HepG2 (cell line): ENCODE measurements at regions not wholly inside any gene's neighbourhood (a gene's known extent, or its start where the extent isn't known, plus 50 kb on each side); places are given as distances from the start of the nearest gene placed in this dataset.

ENCODE experiments used
- ATAC-seq: fragments of 200-7000 bp; cut with Tn5 transposase; 3 replicates; pipeline ENCODE4 v1.9.1; 2020; ENCODE audit warnings: mild to moderate bottlenecking, moderate library complexity
- BruUV-seq: library from RNA; stranded (reverse); fragments of 400-500 nt; replicated peaks from 2 replicates; lab custom pipeline; 2021; lab: Mats Ljungman, UMichigan
- CTCF ChIA-PET: fragments of 300-600 bp; formaldehyde crosslinking; extraction: SDS; loops from one replicate; lab custom pipeline; 2021; ENCODE audit warnings: low total read pairs, inconsistent platforms, low intra/inter-chr PET ratio; lab: Yijun Ruan, JAX
- POLR2A ChIA-PET: fragments of 350-600 bp; sonication (Branson Sonifier 250); formaldehyde crosslinking; loops from one replicate; lab custom pipeline; 2020; ENCODE audit warnings: antibody characterized with exemption, inconsistent platforms; lab: Yijun Ruan, JAX
- DNase-seq: peaks from one replicate; pipeline ENCODE4 v3.0.0-alpha.2; 2015; ENCODE audit warnings: low spot score
- FAIRE-seq: peaks from 3 replicates; lab custom pipeline; 2011; peaks lifted over from hg19 to GRCh38; lab: Jason Lieb, UNC
- H2AFZ ChIP-seq: one replicate; pipeline ENCODE4 v1.6.1; 2011; ENCODE audit warnings: low read length, inconsistent platforms
- H3K27ac ChIP-seq: fragments of 300-600 bp; 3 replicates; pipeline ENCODE4 v1.8.0; 2011; ENCODE audit warnings: mixed run types, mild to moderate bottlenecking, mixed read lengths, low read length, inconsistent platforms; ENCODE audit not compliant: insufficient read depth; ENCODE audit errors: extremely low read length
- H3K27me3 ChIP-seq, 2 experiments: fragments of 200-600 bp in 1 of 2; 2 replicates in 1 of 2; 3 replicates in 1 of 2; pipeline versions ENCODE4 v1.6.0 to v1.8.0; 2011; ENCODE audit warnings: low read length in 2 of 2, mild to moderate bottlenecking in 2 of 2, moderate library complexity in 2 of 2, inconsistent platforms in 1 of 2; ENCODE audit not compliant: insufficient read depth in 2 of 2, control insufficient read depth in 1 of 2
- H3K36me3 ChIP-seq, 2 experiments: fragments of 200-600 bp in 1 of 2; replicated peaks in 1 of 2; 2 replicates in 1 of 2; 3 replicates in 1 of 2; pipeline versions ENCODE4 v1.5.1 to v1.8.0; 2011; ENCODE audit warnings: low read length in 2 of 2, inconsistent platforms in 1 of 2; ENCODE audit not compliant: insufficient read depth in 2 of 2, control insufficient read depth in 1 of 2
- H3K4me1 ChIP-seq: 2 replicates; pipeline ENCODE4 v1.5.1; 2012; ENCODE audit warnings: low read length, inconsistent platforms; ENCODE audit not compliant: insufficient read depth
- H3K4me2 ChIP-seq: 2 replicates; pipeline ENCODE4 v1.6.0; 2011; ENCODE audit warnings: low read depth, low read length, inconsistent platforms
- H3K4me3 ChIP-seq, 3 experiments: fragments of 200-600 bp in 1 of 3; sonication (generic), shearing (Covaris generic) in 1 of 3; replicated peaks in 1 of 3; 2 replicates each; pipeline ENCODE4 v1.5.1; 2011 to 2016; ENCODE audit warnings: low read length in 3 of 3, inconsistent platforms in 2 of 3, low read depth in 2 of 3, mild to moderate bottlenecking in 2 of 3, control low read depth in 1 of 3, mixed read lengths in 1 of 3; ENCODE audit not compliant: insufficient read depth in 1 of 3
- H3K79me2 ChIP-seq: one replicate; pipeline ENCODE4 v1.6.1; 2011; ENCODE audit warnings: low read length, inconsistent platforms; ENCODE audit not compliant: insufficient read depth
- H3K9ac ChIP-seq: 2 replicates; pipeline ENCODE4 v1.6.0; 2011; ENCODE audit warnings: mild to moderate bottlenecking, low read depth, low read length, inconsistent platforms; ENCODE audit not compliant: insufficient read depth
- H3K9me3 ChIP-seq: 2 replicates; pipeline ENCODE4 v1.5.1; 2012; ENCODE audit warnings: mild to moderate bottlenecking, low read length
- H4K20me1 ChIP-seq: 2 replicates; pipeline ENCODE4 v1.6.0; 2011; ENCODE audit warnings: inconsistent platforms, mild to moderate bottlenecking, low read length, moderate library complexity; ENCODE audit not compliant: insufficient read depth
- CEBPB ChIP-seq: IDR thresholded peaks from 2 replicates; pipeline ENCODE4 v1.6.1; 2011; ENCODE audit warnings: low read depth, low read length, improper control_type of control experiment, borderline replicate concordance
- ELF4 ChIP-seq: sonication (generic); formaldehyde crosslinking; IDR thresholded peaks from 2 replicates; pipeline ENCODE4 v1.5.0; 2020; ENCODE audit warnings: missing genetic modification reagents, mild to moderate bottlenecking, moderate library complexity, borderline replicate concordance
- MED8 ChIP-seq: sonication (generic); formaldehyde crosslinking; IDR thresholded peaks from 2 replicates; pipeline ENCODE4 v1.8.1; 2023; ENCODE audit warnings: mild to moderate bottlenecking, missing genetic modification reagents; ENCODE audit not compliant: insufficient replicate concordance
- STAG1 ChIP-seq: sonication (generic); formaldehyde crosslinking; IDR thresholded peaks from 2 replicates; pipeline ENCODE4 v1.4.0; 2020; ENCODE audit warnings: missing genetic modification reagents
- THYN1 ChIP-seq: sonication (generic); formaldehyde crosslinking; IDR thresholded peaks from 2 replicates; pipeline ENCODE4 v1.8.1; 2023; ENCODE audit warnings: low read depth, mild to moderate bottlenecking, moderate library complexity, missing genetic modification reagents, borderline replicate concordance
- ZNF260 ChIP-seq: sonication (generic); formaldehyde crosslinking; IDR thresholded peaks from 2 replicates; pipeline ENCODE4 v1.4.0; 2020; ENCODE audit warnings: missing genetic modification reagents, low read depth, mild to moderate bottlenecking, borderline replicate concordance
- ZNF383 ChIP-seq: sonication (generic); formaldehyde crosslinking; IDR thresholded peaks from 2 replicates; pipeline ENCODE4 v1.4.0; 2020; ENCODE audit warnings: missing genetic modification reagents, mild to moderate bottlenecking, borderline replicate concordance
- ZNF446 ChIP-seq: sonication (generic); formaldehyde crosslinking; IDR thresholded peaks from 2 replicates; pipeline ENCODE4 v1.5.0; 2020; ENCODE audit warnings: mild to moderate bottlenecking, missing genetic modification reagents
- ZNF710 ChIP-seq: sonication (generic); formaldehyde crosslinking; IDR thresholded peaks from 2 replicates; pipeline ENCODE4 v1.5.0; 2020; ENCODE audit warnings: mild to moderate bottlenecking, missing genetic modification reagents, borderline replicate concordance
- ZNF724P ChIP-seq: sonication (generic); formaldehyde crosslinking; IDR thresholded peaks from 2 replicates; pipeline ENCODE4 v1.8.0; 2022; ENCODE audit warnings: missing genetic modification reagents, borderline replicate concordance
- ZNF766 ChIP-seq: sonication (generic); formaldehyde crosslinking; IDR thresholded peaks from 2 replicates; pipeline ENCODE4 v1.5.0; 2020; ENCODE audit warnings: missing genetic modification reagents, borderline replicate concordance
- WGBS: methylation state at CpG from one replicate; pipeline ENCODE4 v1.1.6; 2017; ENCODE audit warnings: low lambda C conversion rate; 5-methylcytosine and 5-hydroxymethylcytosine counted together
- in situ Hi-C: cut with HindIII; loops from 2 replicates; pipeline ENCODE4 v1.10.0; 2017; ENCODE audit warnings: low pct_unique_long_range_greater_than_20kb; ENCODE audit not compliant: extremely low pct_ligation_motif_present
- intact Hi-C: fragments of 100-400 bp; cut with micrococcal nuclease; formaldehyde crosslinking; loops from one replicate; pipeline ENCODE4 v1.10.0; 2022; ENCODE audit not compliant: unreplicated experiment
- TF ChIP-seq, protein P1 (sequence below): sonication (generic); formaldehyde crosslinking; IDR thresholded peaks from 2 replicates; pipeline ENCODE4 v1.4.0; 2020; ENCODE audit warnings: mild to moderate bottlenecking, missing genetic modification reagents
- TF ChIP-seq, protein P2 (sequence below): sonication (generic); formaldehyde crosslinking; IDR thresholded peaks from 2 replicates; pipeline ENCODE4 v1.5.0; 2020; ENCODE audit warnings: mild to moderate bottlenecking, missing genetic modification reagents
- TF ChIP-seq, protein P3 (sequence below): sonication (generic); IDR thresholded peaks from 2 replicates; pipeline ENCODE4 v1.6.1; 2016; ENCODE audit warnings: low read depth, borderline replicate concordance

GRCh38 chr1:209434066-209434465 is 149.4 kb upstream of the CAMK1G start:
- FAIRE-seq, result no peak
- H3K4me2 ChIP-seq, result no peak overlapping the region

GRCh38 chr1:209434631-209435217 is 148.8 kb upstream of the CAMK1G start:
- CTCF ChIA-PET, result no interaction called here
- H3K79me2 ChIP-seq, result no peaks in the 10 kb centered on the region
- FAIRE-seq (no peak), DNase-seq (no peak), ATAC-seq (no peak)
- H3K4me3 ChIP-seq, result no peak overlapping the region
- no peaks in the 10 kb centered on the region for H3K4me1 ChIP-seq
- H3K27ac ChIP-seq, result no peak overlapping the region
- H3K9me3 ChIP-seq, result no peaks in the 10 kb centered on the region; the same call in 1 of the 2 replicates
- H3K9ac ChIP-seq, result no peak overlapping the region
- no peaks in the 10 kb centered on the region for H3K36me3 ChIP-seq
- H2AFZ ChIP-seq, result no peak overlapping the region
- H4K20me1 ChIP-seq, result no peaks in the 10 kb centered on the region
- intact Hi-C loops (loop anchor here (10.0 kb wide), 1 partner anchor 230 kb away; no protein-coding TSS in a partner anchor), in situ Hi-C loops (no loop called here)
- no peaks in the 10 kb centered on the region; a peak in 1 of 5 replicates for H3K27me3 ChIP-seq
- no TSS peak for BruUV-seq
- no peak overlapping the region for H3K4me2 ChIP-seq
- POLR2A ChIA-PET, result no interaction called here
- WGBS, result under 1% methylated on average over 7 of the region's 7 CpGs
- TF ChIP-seq CEBPB (no peak), MED8 (no peak), THYN1 (no peak), ZNF710 (CRISPR knock-in tag) (no peak)
- TF ChIP-seq, protein P1, sequence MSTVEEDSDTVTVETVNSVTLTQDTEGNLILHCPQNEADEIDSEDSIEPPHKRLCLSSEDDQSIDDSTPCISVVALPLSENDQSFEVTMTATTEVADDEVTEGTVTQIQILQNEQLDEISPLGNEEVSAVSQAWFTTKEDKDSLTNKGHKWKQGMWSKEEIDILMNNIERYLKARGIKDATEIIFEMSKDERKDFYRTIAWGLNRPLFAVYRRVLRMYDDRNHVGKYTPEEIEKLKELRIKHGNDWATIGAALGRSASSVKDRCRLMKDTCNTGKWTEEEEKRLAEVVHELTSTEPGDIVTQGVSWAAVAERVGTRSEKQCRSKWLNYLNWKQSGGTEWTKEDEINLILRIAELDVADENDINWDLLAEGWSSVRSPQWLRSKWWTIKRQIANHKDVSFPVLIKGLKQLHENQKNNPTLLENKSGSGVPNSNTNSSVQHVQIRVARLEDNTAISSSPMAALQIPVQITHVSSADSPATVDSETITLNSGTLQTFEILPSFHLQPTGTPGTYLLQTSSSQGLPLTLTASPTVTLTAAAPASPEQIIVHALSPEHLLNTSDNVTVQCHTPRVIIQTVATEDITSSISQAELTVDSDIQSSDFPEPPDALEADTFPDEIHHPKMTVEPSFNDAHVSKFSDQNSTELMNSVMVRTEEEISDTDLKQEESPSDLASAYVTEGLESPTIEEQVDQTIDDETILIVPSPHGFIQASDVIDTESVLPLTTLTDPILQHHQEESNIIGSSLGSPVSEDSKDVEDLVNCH (CRISPR knock-in tag), result no peak
- TF ChIP-seq, protein P2, sequence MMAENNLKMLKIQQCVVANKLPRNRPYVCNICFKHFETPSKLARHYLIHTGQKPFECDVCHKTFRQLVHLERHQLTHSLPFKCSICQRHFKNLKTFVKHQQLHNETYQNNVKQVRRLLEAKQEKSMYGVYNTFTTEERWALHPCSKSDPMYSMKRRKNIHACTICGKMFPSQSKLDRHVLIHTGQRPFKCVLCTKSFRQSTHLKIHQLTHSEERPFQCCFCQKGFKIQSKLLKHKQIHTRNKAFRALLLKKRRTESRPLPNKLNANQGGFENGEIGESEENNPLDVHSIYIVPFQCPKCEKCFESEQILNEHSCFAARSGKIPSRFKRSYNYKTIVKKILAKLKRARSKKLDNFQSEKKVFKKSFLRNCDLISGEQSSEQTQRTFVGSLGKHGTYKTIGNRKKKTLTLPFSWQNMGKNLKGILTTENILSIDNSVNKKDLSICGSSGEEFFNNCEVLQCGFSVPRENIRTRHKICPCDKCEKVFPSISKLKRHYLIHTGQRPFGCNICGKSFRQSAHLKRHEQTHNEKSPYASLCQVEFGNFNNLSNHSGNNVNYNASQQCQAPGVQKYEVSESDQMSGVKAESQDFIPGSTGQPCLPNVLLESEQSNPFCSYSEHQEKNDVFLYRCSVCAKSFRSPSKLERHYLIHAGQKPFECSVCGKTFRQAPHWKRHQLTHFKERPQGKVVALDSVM (CRISPR knock-in tag), result no peak
- TF ChIP-seq, protein P3, sequence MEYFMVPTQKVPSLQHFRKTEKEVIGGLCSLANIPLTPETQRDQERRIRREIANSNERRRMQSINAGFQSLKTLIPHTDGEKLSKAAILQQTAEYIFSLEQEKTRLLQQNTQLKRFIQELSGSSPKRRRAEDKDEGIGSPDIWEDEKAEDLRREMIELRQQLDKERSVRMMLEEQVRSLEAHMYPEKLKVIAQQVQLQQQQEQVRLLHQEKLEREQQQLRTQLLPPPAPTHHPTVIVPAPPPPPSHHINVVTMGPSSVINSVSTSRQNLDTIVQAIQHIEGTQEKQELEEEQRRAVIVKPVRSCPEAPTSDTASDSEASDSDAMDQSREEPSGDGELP, result no peak

More at GRCh38 chr1:209434066-209434465, 149.4 kb upstream of the CAMK1G start:
- ChIA-PET CTCF (no interaction called here), POLR2A (no interaction called here)
- Histone ChIP-seq H3K79me2 (no peaks in the 10 kb centered on the region), H3K27me3 (no peaks in the 10 kb centered on the region; a peak in 1 of 5 replicates), H4K20me1 (no peaks in the 10 kb centered on the region), H2AFZ (no peak overlapping the region), H3K36me3 (no peaks in the 10 kb centered on the region), H3K9ac (no peak overlapping the region), H3K4me1 (no peaks in the 10 kb centered on the region), H3K27ac (no peak overlapping the region), H3K9me3 (no peaks in the 10 kb centered on the region), H3K4me3 (no peak overlapping the region)
- TF ChIP-seq ZNF383 (CRISPR knock-in tag) (no peak), ZNF260 (CRISPR knock-in tag) (no peak), ZNF724P (CRISPR knock-in tag) (no peak), ZNF446 (no peak), ELF4 (no peak), STAG1 (CRISPR knock-in tag) (no peak), ZNF766 (no peak)
- in situ Hi-C loops (no loop called here), intact Hi-C loops (loop anchor here (10.0 kb wide), 1 partner anchor 229 kb away; no protein-coding TSS in a partner anchor)
- DNase-seq (no peak), ATAC-seq (no peak)
- WGBS, result 0% methylated on average over 1 of the region's 1 CpG
- no TSS peak for BruUV-seq
